GM12878 (cell line): ENCODE measurements at regions not wholly inside any gene's neighbourhood (a gene's known extent, or its start where the extent isn't known, plus 50 kb on each side); places are given as distances from the start of the nearest gene placed in this dataset.
"Not testable (repeated sequence)": the region's sequence is repeated elsewhere in the genome, so short reads cannot be mapped to it uniquely, and the experiment has no call there.

Experiments used
- ATAC-seq: fragments of 200-7000 bp; cut with Tn5 transposase; 3 replicates; pipeline ENCODE4 v1.9.1; 2020; ENCODE audit warnings: mild to moderate bottlenecking, moderate library complexity
- BruUV-seq: library from RNA; stranded (reverse); fragments of 400-500 nt; replicated peaks from 2 replicates; lab custom pipeline; 2021; lab: Mats Ljungman, UMichigan
- CTCF ChIA-PET: fragments of 300-600 bp; sonication (Branson Sonifier 250); formaldehyde crosslinking; extraction: SDS; loops from one replicate; lab custom pipeline; 2021; ENCODE audit warnings: inconsistent platforms; lab: Yijun Ruan, JAX
- POLR2A ChIA-PET: fragments of 350-600 bp; formaldehyde crosslinking; extraction: SDS; loops from one replicate; lab custom pipeline; 2021; ENCODE audit warnings: inconsistent platforms; lab: Charles Lee
- RAD21 ChIA-PET: fragments of 300-600 bp; sonication (Branson Sonifier 250); formaldehyde crosslinking; loops from one replicate; lab custom pipeline; 2023; ENCODE audit warnings: antibody characterized with exemption; ENCODE audit not compliant: unreplicated experiment; lab: Charles Lee
- SMC1A ChIA-PET: fragments of 300-600 bp; sonication (Branson Sonifier 250); formaldehyde crosslinking; loops from one replicate; lab custom pipeline; 2023; ENCODE audit not compliant: unreplicated experiment, uncharacterized antibody; lab: Charles Lee
- DNase-seq: peaks from one replicate; pipeline ENCODE4 v3.0.0-alpha.2; 2011; ENCODE audit warnings: low read depth, low spot score
- FAIRE-seq: peaks from 3 replicates; lab custom pipeline; 2011; peaks lifted over from hg19 to GRCh38; lab: Jason Lieb, UNC
- H2AFZ ChIP-seq: 2 replicates; pipeline ENCODE4 v1.6.0; 2011; ENCODE audit warnings: low read depth, low read length, control low read depth; ENCODE audit not compliant: control insufficient read depth
- H3K27ac ChIP-seq: 2 replicates; pipeline ENCODE4 v1.5.1; 2011; ENCODE audit warnings: control low read depth; ENCODE audit not compliant: control insufficient read depth, insufficient read depth
- H3K27me3 ChIP-seq, 2 experiments: replicated peaks in 1 of 2; 2 replicates each; pipeline versions ENCODE4 v1.6.0 to v1.6.1; 2011; ENCODE audit warnings: low read length in 1 of 2; ENCODE audit not compliant: control insufficient read depth in 2 of 2, insufficient read depth in 2 of 2
- H3K36me3 ChIP-seq, 2 experiments: 2 replicates each; pipeline ENCODE4 v1.5.1; 2011; ENCODE audit warnings: low read length in 1 of 2; ENCODE audit not compliant: control insufficient read depth in 2 of 2, insufficient read depth in 2 of 2
- H3K4me1 ChIP-seq: 2 replicates; pipeline ENCODE4 v1.6.1; 2011; ENCODE audit warnings: mild to moderate bottlenecking, low read length, moderate library complexity, mixed read lengths; ENCODE audit not compliant: control insufficient read depth, insufficient read depth
- H3K4me2 ChIP-seq: 2 replicates; pipeline ENCODE4 v1.6.0; 2011; ENCODE audit warnings: control low read depth; ENCODE audit not compliant: control insufficient read depth, insufficient read depth
- H3K4me3 ChIP-seq: fragments of 200-600 bp; sonication (generic); 2 replicates; pipeline ENCODE4 v1.5.1; 2016
- H3K79me2 ChIP-seq: 2 replicates; pipeline ENCODE4 v1.6.0; 2011; ENCODE audit warnings: low read length; ENCODE audit not compliant: control insufficient read depth, insufficient read depth
- H3K9ac ChIP-seq: 2 replicates; pipeline ENCODE4 v1.8.0; 2011; ENCODE audit warnings: low read length, control low read depth, mixed read lengths; ENCODE audit not compliant: control insufficient read depth, insufficient read depth
- H3K9me3 ChIP-seq: replicated peaks from 3 replicates; pipeline ENCODE4 v1.5.1; 2011; ENCODE audit warnings: mild to moderate bottlenecking, low read length; ENCODE audit not compliant: control insufficient read depth, insufficient read depth
- H4K20me1 ChIP-seq: 2 replicates; pipeline ENCODE4 v1.6.0; 2011; ENCODE audit not compliant: control insufficient read depth, insufficient read depth
- ATF2 ChIP-seq: IDR thresholded peaks from 2 replicates; pipeline ENCODE4 v1.6.1; 2012; ENCODE audit warnings: low read length, inconsistent platforms
- FOS ChIP-seq: IDR thresholded peaks from 3 replicates; pipeline ENCODE4 v1.6.1; 2011; ENCODE audit warnings: borderline replicate concordance; ENCODE audit not compliant: insufficient read length; ENCODE audit errors: extremely low read depth
- MYC ChIP-seq: IDR thresholded peaks from 2 replicates; pipeline ENCODE4 v1.6.1; 2011; ENCODE audit warnings: mild to moderate bottlenecking, low read length, moderate library complexity, inconsistent platforms; ENCODE audit not compliant: insufficient read depth, insufficient replicate concordance, insufficient read length, severe bottlenecking
- NR2C1 ChIP-seq: fragments of 450-650 bp; IDR thresholded peaks from 2 replicates; pipeline ENCODE4 v1.6.1; 2017; ENCODE audit warnings: antibody characterized with exemption, mild to moderate bottlenecking, moderate library complexity
- RAD51 ChIP-seq: fragments of 450-650 bp; IDR thresholded peaks from 2 replicates; pipeline ENCODE4 v1.6.1; 2016; ENCODE audit warnings: moderate library complexity, mild to moderate bottlenecking, inconsistent platforms
- WGBS: methylation state at CpG from one replicate; pipeline ENCODE4 v1.1.6; 2016; ENCODE audit warnings: low lambda C conversion rate; ENCODE audit not compliant: insufficient replicate concordance, insufficient coverage; ENCODE audit errors: missing lambda C conversion rate; 5-methylcytosine and 5-hydroxymethylcytosine counted together
- in situ Hi-C: fragments of 300-500 bp; cut with MboI; formaldehyde crosslinking; loops from 9 replicates; pipeline ENCODE4 v1.14.3; 2018; ENCODE audit warnings: mixed read lengths
- intact Hi-C: fragments of 100-400 bp; cut with micrococcal nuclease; formaldehyde crosslinking; loops from one replicate; pipeline ENCODE4 v1.14.2; 2022; ENCODE audit not compliant: unreplicated experiment

GRCh38 chr4:132493476-132493875, 655.6 kb upstream of the PCDH10 start:
- no peaks in the 10 kb centered on the region for H4K20me1 ChIP-seq
- no peaks in the 10 kb centered on the region for H3K27me3 ChIP-seq
- ChIA-PET POLR2A (no interaction called here), RAD21 (no interaction called here), CTCF (no interaction called here), SMC1A (interaction anchor here (0.6 kb wide), 1 partner anchor 9 kb away, joined by 3 read pairs; no protein-coding TSS in a partner anchor)
- no peak overlapping the region for H2AFZ ChIP-seq
- no peak overlapping the region for H3K4me3 ChIP-seq
- in situ Hi-C loops (no loop called here), intact Hi-C loops (no loop called here)
- no peak for TF ChIP-seq NR2C1
- no peak for TF ChIP-seq ATF2
- TF ChIP-seq MYC: no peak
- TF ChIP-seq FOS: no peak
- no peak for TF ChIP-seq RAD51
- no peak for FAIRE-seq
- no peaks in the 10 kb centered on the region for H3K36me3 ChIP-seq
- H3K9ac ChIP-seq: no peak overlapping the region
- no peaks in the 10 kb centered on the region for H3K79me2 ChIP-seq
- no peaks in the 10 kb centered on the region for H3K4me1 ChIP-seq
- H3K4me2 ChIP-seq: no peak overlapping the region
- no TSS peak for BruUV-seq
- no peak for ATAC-seq
- no peaks in the 10 kb centered on the region; the same call in 2 of the 3 replicates for H3K9me3 ChIP-seq
- no peak overlapping the region for H3K27ac ChIP-seq
- DNase-seq: no peak

- H3K4me1 ChIP-seq, in situ Hi-C loops, H3K79me2 ChIP-seq, H2AFZ ChIP-seq, FAIRE-seq, H3K27me3 ChIP-seq, RAD21 ChIA-PET, H4K20me1 ChIP-seq, intact Hi-C loops, H3K36me3 ChIP-seq, POLR2A ChIA-PET, H3K4me2 ChIP-seq, H3K27ac ChIP-seq, DNase-seq, H3K9ac ChIP-seq, BruUV-seq, H3K4me3 ChIP-seq, ATAC-seq, H3K9me3 ChIP-seq: not testable (repeated sequence)
- CTCF ChIA-PET: interaction anchor here (1.2 kb wide), 1 partner anchor 16 kb away, joined by 5 read pairs; no protein-coding TSS in a partner anchor
- WGBS: 30% methylated on average over 9 of the region's 9 CpGs
- SMC1A ChIA-PET: interaction anchor here (1.1 kb wide), 1 partner anchor 16 kb away, joined by 4 read pairs; no protein-coding TSS in a partner anchor
These were observed 653.8 kb upstream of the PCDH10 start for GRCh38 chr4:132495267-132495812.
